HuH-7 (cell line): ENCODE measurements at regions not wholly inside any gene's neighbourhood (a gene's known extent, or its start where the extent isn't known, plus 50 kb on each side); places are given as distances from the start of the nearest gene placed in this dataset.

Source experiments
- DNase-seq: peaks from one replicate; pipeline ENCODE4 v3.0.0; 2011; ENCODE audit warnings: low spot score

DNA sequence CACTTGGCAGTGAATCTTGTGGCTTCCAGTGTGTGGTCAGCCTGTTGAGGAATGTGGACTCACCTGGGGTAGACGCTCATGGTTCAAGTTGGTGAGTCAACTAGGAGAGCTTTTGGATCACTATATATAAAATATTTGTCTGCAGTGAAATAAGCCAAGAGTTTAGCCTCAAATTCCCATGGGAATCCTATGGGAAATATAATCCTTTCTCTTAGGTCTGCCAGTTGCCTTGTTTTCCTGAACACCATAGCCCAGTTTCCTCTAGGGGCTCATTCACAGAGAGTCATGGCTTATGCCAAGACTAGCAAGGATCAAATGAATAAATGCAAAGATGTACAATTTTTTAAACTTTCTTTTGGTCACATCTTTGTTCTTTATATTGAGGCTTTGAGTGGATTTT lies 100.1 kb upstream of the NPHP3 start:
- DNase-seq, result no peak

GRCh38 chr3:132821314-132821713 lies 99.1 kb upstream of the NPHP3 start:
- DNase-seq, result no peak

- DNase-seq, result no peak
Measured at GRCh38 chr3:132818251-132818650, 96.0 kb upstream of the NPHP3 start.

GRCh38 chr3:132817646-132818177 lies 95.5 kb upstream of the NPHP3 start:
- DNase-seq, result no peak

GRCh38 chr3:132805071-132805470 lies 82.9 kb upstream of the NPHP3 start:
- DNase-seq, result no peak

GRCh38 chr3:132804498-132804897 lies 82.3 kb upstream of the NPHP3 start:
- no peak for DNase-seq

- peak; percentile 14 for DNase-seq
Measured at GRCh38 chr3:132803889-132804288, 81.7 kb upstream of the NPHP3 start.

DNA sequence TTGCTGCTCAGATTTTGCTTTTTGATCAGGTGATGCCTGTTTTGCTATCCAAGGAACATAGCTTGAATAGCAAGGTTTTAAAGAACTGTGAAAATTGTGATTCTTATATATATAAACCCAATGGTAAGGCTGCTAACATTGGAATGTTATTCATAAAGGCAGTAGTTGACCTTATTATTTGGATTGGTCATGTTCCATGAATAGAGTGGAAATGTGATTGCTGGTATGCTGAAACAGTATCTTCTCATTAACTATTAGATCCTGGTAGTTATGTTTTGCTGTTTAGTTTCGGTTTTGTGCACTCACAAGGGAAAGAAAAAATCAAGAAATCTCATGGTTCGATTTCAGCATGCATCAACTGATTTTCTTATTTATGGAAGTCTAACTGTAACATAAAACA lies 78.7 kb upstream of the NPHP3 start:
- no peak for DNase-seq

DNA sequence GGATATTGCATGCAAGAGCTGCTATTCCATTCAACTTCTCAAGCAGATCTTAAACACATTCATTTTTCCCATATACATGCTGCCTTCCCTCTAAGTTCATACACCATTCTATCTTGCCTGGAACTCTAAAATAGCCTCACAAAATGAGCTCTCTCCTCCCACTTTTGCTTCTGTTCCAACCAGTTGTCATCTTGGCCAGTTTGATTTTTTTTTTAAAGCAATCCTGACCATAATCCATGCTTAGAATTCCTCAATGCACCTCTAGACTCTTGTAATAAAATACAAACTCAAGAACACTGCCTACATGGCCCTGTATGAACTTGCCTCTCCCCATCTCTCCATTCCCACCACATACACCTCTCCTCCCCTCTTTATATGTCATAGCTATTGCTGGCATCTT lies 68.6 kb upstream of the NPHP3 start:
- no peak for DNase-seq

DNA sequence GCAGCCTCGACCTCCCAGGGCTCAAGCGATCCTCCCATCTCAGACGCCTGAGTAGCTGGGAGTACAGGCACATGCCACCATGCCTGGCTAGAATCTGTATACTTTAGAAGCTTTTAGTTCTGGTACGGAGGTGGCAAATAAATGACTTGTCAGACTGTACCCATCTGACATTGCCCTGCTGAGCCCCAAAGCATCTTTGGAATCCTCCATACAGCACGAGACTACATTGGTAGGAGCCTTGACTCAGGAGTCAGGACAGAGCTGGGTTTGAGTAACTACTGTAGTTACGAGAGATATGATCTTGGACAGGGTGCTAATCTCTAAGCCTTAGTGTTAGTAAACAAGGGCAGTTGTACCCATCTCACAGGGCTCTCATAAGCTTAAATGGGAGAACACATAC lies 67.8 kb upstream of the NPHP3 start:
- no peak for DNase-seq

DNA sequence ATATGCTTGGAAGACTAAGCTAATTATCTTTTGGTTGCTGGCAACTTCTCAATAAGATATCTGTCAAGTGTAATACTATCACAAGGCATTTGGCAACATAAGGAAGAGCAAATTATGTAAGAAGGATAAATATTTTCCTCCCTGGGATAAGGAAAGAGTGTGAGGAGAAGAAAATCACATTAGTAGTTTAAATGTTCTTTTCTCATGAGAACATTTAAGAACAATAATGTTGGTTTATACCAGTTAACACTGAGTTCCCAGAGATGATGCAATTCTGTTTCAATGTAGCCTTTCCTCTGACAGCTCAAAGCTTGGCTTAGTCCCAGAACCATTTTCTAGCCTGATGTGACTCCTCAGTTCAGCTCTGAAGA lies 66.1 kb upstream of the NPHP3 start:
- no peak for DNase-seq

- DNase-seq, result no peak
Measured at GRCh38 chr3:132787616-132788300, 65.5 kb upstream of the NPHP3 start.

DNA sequence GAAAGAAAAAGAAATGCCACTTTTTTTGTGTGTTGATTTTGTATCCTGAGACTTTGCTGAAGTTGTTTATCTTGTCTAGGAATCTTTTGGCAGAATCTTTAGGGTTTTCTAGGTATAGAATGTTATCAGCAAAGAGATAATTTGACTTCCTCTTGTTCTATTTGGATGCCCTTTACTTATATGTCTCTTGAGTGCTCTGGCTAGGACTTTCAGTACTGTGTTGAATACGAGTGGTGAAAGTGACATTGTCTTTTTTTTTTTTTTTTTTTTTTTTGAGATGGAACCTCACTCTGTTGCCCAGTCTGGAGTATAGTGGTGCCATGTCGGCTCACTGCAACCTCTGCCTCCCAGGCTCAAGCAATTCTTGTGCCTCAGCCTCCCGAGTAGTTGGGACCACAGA lies 64.7 kb upstream of the NPHP3 start:
- no peak for DNase-seq

- no peak for DNase-seq
Measured at GRCh38 chr3:132785292-132785691, 63.1 kb upstream of the NPHP3 start.

- DNase-seq, result no peak
Measured at GRCh38 chr3:132784502-132785025, 62.4 kb upstream of the NPHP3 start.

DNA sequence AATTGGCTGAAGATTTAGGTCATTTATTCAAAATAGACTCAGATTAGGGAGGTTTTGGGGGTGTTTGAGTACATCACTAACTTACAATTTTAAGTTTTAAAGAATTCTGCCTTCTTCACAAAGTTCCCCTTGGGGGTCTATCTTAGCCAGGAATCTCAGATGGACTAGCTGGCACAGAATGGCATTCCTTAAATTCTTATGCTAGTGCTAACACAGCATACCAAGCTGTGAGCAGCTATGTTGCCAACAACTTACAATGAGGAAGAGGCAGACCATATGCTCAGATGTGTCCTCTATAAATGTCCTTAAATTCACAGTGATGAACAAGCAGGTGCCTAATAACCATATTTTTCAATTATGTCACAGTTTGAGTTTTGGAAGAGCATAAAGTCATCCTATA lies 60.9 kb upstream of the NPHP3 start:
- no peak for DNase-seq

DNA sequence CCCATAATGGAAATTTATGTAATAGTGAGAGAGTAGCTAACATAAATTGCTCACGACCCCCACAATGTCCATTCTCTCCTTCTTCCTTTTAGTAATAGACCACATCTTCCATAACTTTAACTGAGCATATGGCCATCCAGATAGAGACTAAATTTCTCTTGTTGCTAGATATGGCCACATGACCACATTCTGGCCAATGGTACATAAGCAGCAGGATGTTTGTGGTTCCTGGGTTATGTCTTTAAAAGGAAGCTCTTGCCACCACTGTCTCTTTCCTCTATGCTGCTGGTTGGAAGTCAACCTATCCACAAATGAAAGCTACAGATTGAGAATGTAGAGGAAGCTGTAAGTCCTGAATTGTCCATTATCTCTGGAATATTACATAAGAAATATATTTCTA lies 59.7 kb upstream of the NPHP3 start:
- DNase-seq, result no peak

DNA sequence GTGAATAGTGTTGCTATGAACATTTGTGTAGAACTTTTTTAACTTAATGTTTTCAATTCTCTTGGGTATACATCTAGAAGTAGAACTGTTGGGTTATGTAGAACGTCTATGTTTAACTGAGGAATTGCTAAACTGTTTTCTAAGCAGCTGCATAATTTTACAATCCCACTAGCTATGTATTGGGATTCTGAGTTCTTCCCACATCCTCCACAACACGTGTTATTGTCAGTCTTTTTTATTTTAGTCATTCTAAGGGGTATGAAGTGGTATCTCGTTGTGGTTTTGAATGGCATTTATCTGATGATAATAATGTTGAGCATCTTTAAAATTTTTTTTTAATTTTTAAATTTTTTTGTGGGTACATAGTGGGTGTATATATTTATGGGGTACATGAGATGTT lies 55.0 kb upstream of the NPHP3 start:
- no peak for DNase-seq

GRCh38 chr3:132773071-132773619 lies 50.9 kb upstream of the NPHP3 start:
- DNase-seq, result no peak

DNA sequence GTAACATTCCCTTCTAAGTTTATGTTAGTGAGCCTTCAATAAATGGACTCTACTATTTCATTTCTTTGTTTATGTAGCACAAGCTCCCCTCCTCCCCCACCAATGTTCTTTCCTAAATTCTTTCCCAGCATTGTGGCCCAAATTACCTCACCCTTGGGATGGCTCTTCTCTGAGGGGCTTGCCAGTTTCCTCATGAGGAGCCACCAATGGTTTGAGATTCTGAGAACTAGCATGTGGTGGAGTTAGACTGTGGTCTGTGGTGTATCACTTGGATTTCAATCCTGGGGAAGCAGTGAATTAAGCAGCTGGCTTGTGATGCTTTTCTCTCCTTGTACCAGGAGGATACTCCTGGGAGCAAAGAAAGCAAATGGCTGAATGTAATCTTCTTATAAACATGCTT lies 50.0 kb upstream of the NPHP3 start:
- DNase-seq, result no peak
